Right lobe of liver (tissue), 6 donors: ENCODE measurements at regions not wholly inside any gene's neighbourhood (a gene's known extent, or its start where the extent isn't known, plus 50 kb on each side); places are given as distances from the start of the nearest gene placed in this dataset.

Source experiments
- ATAC-seq, 4 donors: fragments of 200-7000 bp; cut with Tn5 transposase; one replicate each; pipeline ENCODE4 v1.9.1; 2020; ENCODE audit warnings: mild to moderate bottlenecking in 4 of 4, moderate library complexity in 4 of 4
- DNase-seq, 3 donors: peaks; one replicate each; pipeline ENCODE4 v3.0.0-alpha.2; 2020
- H3K27ac ChIP-seq, 3 donors: fragments of 200-600 bp; one replicate each; pipeline ENCODE4 v1.8.0; 2022
- H3K27me3 ChIP-seq, 2 donors: fragments of 200-600 bp; one replicate each; pipeline ENCODE4 v1.8.0; 2022
- H3K36me3 ChIP-seq, 4 donors: fragments of 200-600 bp; sonication (generic) in 1 of 4; one replicate each; pipeline versions ENCODE4 v1.5.1 to v1.8.0; 2017 to 2022; ENCODE audit warnings: control low read depth in 1 of 4
- H3K4me1 ChIP-seq, 4 donors: fragments of 200-600 bp; sonication (generic) in 1 of 4; one replicate each; pipeline versions ENCODE4 v1.5.1 to v1.8.0; 2017 to 2022; ENCODE audit warnings: control low read depth in 1 of 4
- H3K4me3 ChIP-seq, 3 donors: fragments of 200-600 bp; one replicate each; pipeline ENCODE4 v1.8.0; 2022
- H3K9me3 ChIP-seq, 4 donors: fragments of 200-600 bp; sonication (generic) in 1 of 4; one replicate each; pipeline versions ENCODE4 v1.5.1 to v1.8.0; 2017 to 2022; ENCODE audit warnings: control low read depth in 1 of 4
- CTCF ChIP-seq, 4 donors: fragments of 200-600 bp in 3 of 4; fragments of 450-650 bp in 1 of 4; IDR thresholded peaks; one replicate each; pipeline versions ENCODE4 v1.5.1 to v1.8.0; 2016 to 2022; ENCODE audit warnings: antibody characterized with exemption in 4 of 4, mild to moderate bottlenecking in 2 of 4
- POLR2A ChIP-seq: fragments of 450-650 bp; IDR thresholded peaks from one replicate; pipeline ENCODE4 v1.6.1; 2017; ENCODE audit warnings: antibody characterized with exemption, mild to moderate bottlenecking
- WGBS: methylation state at CpG from one replicate; pipeline ENCODE4 v1.1.6; 2018; ENCODE audit warnings: low coverage, low lambda C conversion rate; ENCODE audit not compliant: insufficient coverage; ENCODE audit errors: missing lambda C conversion rate; 5-methylcytosine and 5-hydroxymethylcytosine counted together
- intact Hi-C, 2 donors: fragments of 100-400 bp; cut with DNase I; formaldehyde crosslinking; loops; one replicate each; pipeline versions ENCODE4 v1.11.2 to v1.14.1; 2022
- donor health status: DM: no; HTN: yes; CAD: no.
- donor health status: DM: no; HTN: no; CAD: no.
- donor health status: DM: no; HTN: no; CAD: no.
- donor health status: DM: no; HTN: yes; CAD: no.
- donor health status: DM: no; HTN: yes; CAD: no.

- no peaks in the 10 kb centered on the region for H3K36me3 ChIP-seq
- no peaks in the 10 kb centered on the region for H3K9me3 ChIP-seq
- H3K4me3 ChIP-seq: no peak overlapping the region
- ATAC-seq: no peak
- no peak overlapping the region for H3K27ac ChIP-seq
- TF ChIP-seq CTCF (IDR thresholded peaks at IDR 0.05) (no peak), POLR2A (no peak)
- no peak for DNase-seq
- H3K27me3 ChIP-seq: no peaks in the 10 kb centered on the region
- no peaks in the 10 kb centered on the region for H3K4me1 ChIP-seq
- intact Hi-C loops: no loop called here
- 87% methylated on average over 3 of the region's 4 CpGs for WGBS
These were observed 360.9 kb upstream of the CBLB start for GRCh38 chr3:106229495-106230278.

GRCh38 chr3:106231086-106231485 lies 362.3 kb upstream of the CBLB start:
- 58% methylated on average over 1 of the region's 1 CpG for WGBS
- ATAC-seq: no peak

GRCh38 chr3:106232956-106233355 lies 364.1 kb upstream of the CBLB start:
- Histone ChIP-seq H3K9me3 (no peaks in the 10 kb centered on the region), H3K36me3 (no peaks in the 10 kb centered on the region), H3K27ac (no peak overlapping the region), H3K4me1 (no peaks in the 10 kb centered on the region), H3K4me3 (no peak overlapping the region), H3K27me3 (no peaks in the 10 kb centered on the region)
- TF ChIP-seq CTCF (IDR thresholded peaks at IDR 0.05) (no peak), POLR2A (no peak)
- intact Hi-C loops: no loop called here
- DNase-seq (no peak), ATAC-seq (no peak)

More at GRCh38 chr3:106231086-106231485, 362.3 kb upstream of the CBLB start:
- intact Hi-C loops: no loop called here
- H3K4me3 ChIP-seq: no peak overlapping the region
- H3K27me3 ChIP-seq: no peaks in the 10 kb centered on the region
- no peaks in the 10 kb centered on the region for H3K4me1 ChIP-seq
- no peaks in the 10 kb centered on the region for H3K36me3 ChIP-seq
- H3K9me3 ChIP-seq: no peaks in the 10 kb centered on the region
- no peak for DNase-seq
- TF ChIP-seq POLR2A: no peak
- no peak for TF ChIP-seq CTCF (IDR thresholded peaks at IDR 0.05)
- no peak overlapping the region for H3K27ac ChIP-seq

GRCh38 chr3:106239195-106239697 lies 370.4 kb upstream of the CBLB start:
- Histone ChIP-seq H3K9me3 (no peaks in the 10 kb centered on the region), H3K4me1 (no peaks in the 10 kb centered on the region), H3K36me3 (no peaks in the 10 kb centered on the region), H3K27me3 (no peaks in the 10 kb centered on the region), H3K4me3 (no peak overlapping the region), H3K27ac (no peak overlapping the region)
- 95% methylated on average over 2 of the region's 2 CpGs for WGBS
- DNase-seq (no peak), ATAC-seq (no peak)
- TF ChIP-seq CTCF (IDR thresholded peaks at IDR 0.05) (no peak), POLR2A (no peak)
- intact Hi-C loops: no loop called here
